Mesenchymal stem cell (in vitro differentiated cells and primary cell): ENCODE measurements at regions not wholly inside any gene's neighbourhood (a gene's known extent, or its start where the extent isn't known, plus 50 kb on each side); places are given as distances from the start of the nearest gene placed in this dataset.

Experiments used
- DNase-seq: peaks from one replicate; pipeline ENCODE4 v3.0.0-alpha.2; 2013
- H2AFZ ChIP-seq: one replicate; pipeline ENCODE4 v1.6.1; 2013; ENCODE audit warnings: low read depth, mild to moderate bottlenecking, control low read depth, inconsistent platforms, low read length, moderate library complexity
- H2AK5ac ChIP-seq: 2 replicates; pipeline ENCODE4 v1.6.1; 2013; ENCODE audit warnings: low read length, moderate library complexity, mild to moderate bottlenecking, inconsistent platforms; ENCODE audit not compliant: severe bottlenecking
- H2BK120ac ChIP-seq: one replicate; pipeline ENCODE4 v1.6.1; 2013; ENCODE audit warnings: low read depth, mild to moderate bottlenecking, inconsistent platforms, low read length, moderate library complexity
- H2BK12ac ChIP-seq, 2 experiments: one replicate each; pipeline ENCODE4 v1.6.1; 2013; ENCODE audit warnings: inconsistent platforms in 2 of 2, low read length in 2 of 2, mild to moderate bottlenecking in 2 of 2, moderate library complexity in 2 of 2, control low read depth in 1 of 2
- H2BK15ac ChIP-seq: one replicate; pipeline ENCODE4 v1.6.1; 2013; ENCODE audit warnings: mild to moderate bottlenecking, low read depth, inconsistent platforms; ENCODE audit not compliant: poor library complexity, severe bottlenecking
- H2BK5ac ChIP-seq: 2 replicates; pipeline ENCODE4 v1.6.1; 2013; ENCODE audit warnings: low read depth, mild to moderate bottlenecking, low read length, control low read depth, inconsistent platforms; ENCODE audit not compliant: poor library complexity, severe bottlenecking
- H3K14ac ChIP-seq, 2 experiments: one replicate each; pipeline ENCODE4 v1.6.1; 2013; ENCODE audit warnings: inconsistent platforms in 2 of 2, low read length in 2 of 2, control low read depth in 1 of 2, mild to moderate bottlenecking in 1 of 2, moderate library complexity in 1 of 2
- H3K18ac ChIP-seq, 2 experiments: one replicate each; pipeline ENCODE4 v1.6.1; 2013; ENCODE audit warnings: inconsistent platforms in 2 of 2, low read length in 2 of 2, control low read depth in 1 of 2, low read depth in 1 of 2, mild to moderate bottlenecking in 1 of 2
- H3K23ac ChIP-seq, 2 experiments: one replicate each; pipeline ENCODE4 v1.6.1; 2013; ENCODE audit warnings: inconsistent platforms in 2 of 2, low read length in 2 of 2, mild to moderate bottlenecking in 2 of 2, moderate library complexity in 2 of 2, control low read depth in 1 of 2
- H3K27ac ChIP-seq: 2 replicates; pipeline ENCODE4 v1.5.1; 2013; ENCODE audit warnings: mild to moderate bottlenecking, moderate library complexity, low read length, control low read depth, inconsistent platforms; ENCODE audit not compliant: poor library complexity, severe bottlenecking
- H3K27me3 ChIP-seq, 2 experiments: 2 replicates each; pipeline versions ENCODE4 v1.6.1 to v1.7.0; 2013; ENCODE audit warnings: low read length in 2 of 2, mild to moderate bottlenecking in 2 of 2, moderate library complexity in 2 of 2, control low read depth in 1 of 2, inconsistent platforms in 1 of 2; ENCODE audit not compliant: control insufficient read depth in 1 of 2, insufficient read depth in 1 of 2
- H3K36me3 ChIP-seq, 2 experiments: 2 replicates each; pipeline versions ENCODE4 v1.6.1 to v1.7.0; 2013; ENCODE audit warnings: low read length in 2 of 2, control low read depth in 1 of 2, inconsistent platforms in 1 of 2, low read depth in 1 of 2, mild to moderate bottlenecking in 1 of 2; ENCODE audit not compliant: insufficient read depth in 2 of 2, control insufficient read depth in 1 of 2
- H3K4ac ChIP-seq, 2 experiments: one replicate each; pipeline ENCODE4 v1.6.1; 2013; ENCODE audit warnings: inconsistent platforms in 2 of 2, low read length in 2 of 2, mild to moderate bottlenecking in 2 of 2, moderate library complexity in 2 of 2, control low read depth in 1 of 2, low read depth in 1 of 2
- H3K4me1 ChIP-seq: 2 replicates; pipeline ENCODE4 v1.6.1; 2013; ENCODE audit warnings: low read depth, low read length, control low read depth; ENCODE audit not compliant: control insufficient read depth, insufficient read depth
- H3K4me2 ChIP-seq: 2 replicates; pipeline ENCODE4 v1.6.1; 2013; ENCODE audit warnings: low read length, mild to moderate bottlenecking, inconsistent platforms; ENCODE audit not compliant: poor library complexity, severe bottlenecking
- H3K4me3 ChIP-seq, 2 experiments: 2 replicates each; pipeline versions ENCODE4 v1.5.1 to v1.7.0; 2013; ENCODE audit warnings: low read length in 2 of 2, mild to moderate bottlenecking in 2 of 2, control low read depth in 1 of 2, low read depth in 1 of 2; ENCODE audit not compliant: insufficient read depth in 1 of 2
- H3K79me1 ChIP-seq: replicated peaks from 2 replicates; pipeline ENCODE4 v1.6.1; 2013; ENCODE audit warnings: mild to moderate bottlenecking, control low read depth, low read length, inconsistent platforms; ENCODE audit not compliant: poor library complexity, severe bottlenecking
- H3K9ac ChIP-seq: 2 replicates; pipeline ENCODE4 v1.7.0; 2013; ENCODE audit warnings: mild to moderate bottlenecking, low read length, moderate library complexity
- H3K9me3 ChIP-seq: 2 replicates; pipeline ENCODE4 v1.7.0; 2013; ENCODE audit warnings: mild to moderate bottlenecking, low read length; ENCODE audit not compliant: control insufficient read depth
- H4K8ac ChIP-seq: one replicate; pipeline ENCODE4 v1.6.1; 2013; ENCODE audit warnings: inconsistent platforms, mild to moderate bottlenecking, low read length, moderate library complexity
- H4K91ac ChIP-seq: one replicate; pipeline ENCODE4 v1.6.1; 2013; ENCODE audit warnings: mild to moderate bottlenecking, low read length, inconsistent platforms
- WGBS: methylation state at CpG from one replicate; pipeline ENCODE4 v1.1.7; 2013; ENCODE audit warnings: mixed read lengths; 5-methylcytosine and 5-hydroxymethylcytosine counted together

GRCh38 chr3:25099666-25100065, 328.4 kb upstream of the RARB start:
- Histone ChIP-seq H3K14ac (no peak overlapping the region), H3K79me1 (no peaks in the 10 kb centered on the region), H2BK15ac (no peak overlapping the region), H3K9ac (no peak overlapping the region), H2AK5ac (no peak overlapping the region), H3K4me3 (no peak overlapping the region), H2AFZ (no peak overlapping the region), H3K23ac (no peak overlapping the region), H4K91ac (no peak overlapping the region), H3K4me2 (no peak overlapping the region), H3K18ac (no peak overlapping the region), H2BK5ac (no peak overlapping the region), H3K27me3 (no peaks in the 10 kb centered on the region), H2BK120ac (no peak overlapping the region), H4K8ac (peak overlapping the region; percentile 13), H3K4me1 (no peaks in the 10 kb centered on the region), H3K27ac (no peak overlapping the region), H3K9me3 (no peaks in the 10 kb centered on the region), H3K4ac (no peak overlapping the region), H3K36me3 (no peaks in the 10 kb centered on the region), H2BK12ac (no peak overlapping the region)
- 96% methylated on average over 7 of the region's 9 CpGs for WGBS
- DNase-seq, result no peak

- Histone ChIP-seq H3K4ac (no peak overlapping the region), H3K23ac (no peak overlapping the region), H3K4me3 (no peak overlapping the region), H3K79me1 (no peaks in the 10 kb centered on the region), H3K36me3 (no peaks in the 10 kb centered on the region), H3K14ac (no peak overlapping the region), H2BK15ac (no peak overlapping the region), H2AK5ac (no peak overlapping the region), H2AFZ (no peak overlapping the region), H4K91ac (no peak overlapping the region), H3K9me3 (no peaks in the 10 kb centered on the region), H3K27ac (no peak overlapping the region), H2BK12ac (no peak overlapping the region), H3K18ac (no peak overlapping the region), H3K4me2 (no peak overlapping the region), H3K27me3 (no peaks in the 10 kb centered on the region), H2BK120ac (no peak overlapping the region), H3K9ac (no peak overlapping the region), H4K8ac (no peak overlapping the region), H2BK5ac (no peak overlapping the region), H3K4me1 (no peaks in the 10 kb centered on the region)
- DNase-seq, result no peak
- 88% methylated on average over 2 of the region's 3 CpGs for WGBS
Observed at GRCh38 chr3:25103391-25103790, 324.7 kb upstream of the RARB start.

GRCh38 chr3:25107918-25108617, 320.0 kb upstream of the RARB start:
- H3K4me1 ChIP-seq, result no peaks in the 10 kb centered on the region
- H3K36me3 ChIP-seq, result no peaks in the 10 kb centered on the region
- no peak overlapping the region for H2BK5ac ChIP-seq
- no peak for DNase-seq
- no peaks in the 10 kb centered on the region for H3K9me3 ChIP-seq
- no peak overlapping the region for H3K9ac ChIP-seq
- H3K4me2 ChIP-seq, result no peak overlapping the region
- no peak overlapping the region for H3K23ac ChIP-seq
- no peak overlapping the region for H2BK120ac ChIP-seq
- H3K27ac ChIP-seq, result no peak overlapping the region
- H3K14ac ChIP-seq, result no peak overlapping the region
- no peaks in the 10 kb centered on the region for H3K79me1 ChIP-seq
- no peaks in the 10 kb centered on the region for H3K27me3 ChIP-seq
- H2AK5ac ChIP-seq, result no peak overlapping the region
- H3K4ac ChIP-seq, result no peak overlapping the region
- 92% methylated on average over 9 of the region's 9 CpGs for WGBS
- no peak overlapping the region for H3K4me3 ChIP-seq
- no peak overlapping the region for H3K18ac ChIP-seq
- no peak overlapping the region for H4K8ac ChIP-seq
- H4K91ac ChIP-seq, result no peak overlapping the region
- H2BK15ac ChIP-seq, result no peak overlapping the region
- H2BK12ac ChIP-seq, result no peak overlapping the region
- H2AFZ ChIP-seq, result no peak overlapping the region

GRCh38 chr3:25110642-25111041, 317.4 kb upstream of the RARB start:
- 93% methylated on average over 2 of the region's 2 CpGs for WGBS
- no peak overlapping the region for H2AK5ac ChIP-seq
- no peak overlapping the region for H3K18ac ChIP-seq
- H2AFZ ChIP-seq, result no peak overlapping the region
- no peaks in the 10 kb centered on the region for H3K4me1 ChIP-seq
- H3K4me2 ChIP-seq, result no peak overlapping the region
- H2BK12ac ChIP-seq, result no peak overlapping the region
- no peak overlapping the region for H3K23ac ChIP-seq
- no peaks in the 10 kb centered on the region for H3K27me3 ChIP-seq
- no peak overlapping the region for H3K27ac ChIP-seq
- H3K14ac ChIP-seq, result no peak overlapping the region
- no peak for DNase-seq
- no peak overlapping the region for H2BK120ac ChIP-seq
- no peak overlapping the region for H4K8ac ChIP-seq
- no peak overlapping the region for H3K4me3 ChIP-seq
- H3K9ac ChIP-seq, result no peak overlapping the region
- H3K79me1 ChIP-seq, result no peaks in the 10 kb centered on the region
- H2BK5ac ChIP-seq, result no peak overlapping the region
- no peaks in the 10 kb centered on the region for H3K9me3 ChIP-seq
- H3K36me3 ChIP-seq, result no peaks in the 10 kb centered on the region
- no peak overlapping the region for H3K4ac ChIP-seq
- H4K91ac ChIP-seq, result no peak overlapping the region
- H2BK15ac ChIP-seq, result no peak overlapping the region
